Fibroblast of lung (primary cell): ENCODE measurements at regions not wholly inside any gene's neighbourhood (a gene's known extent, or its start where the extent isn't known, plus 50 kb on each side); places are given as distances from the start of the nearest gene placed in this dataset.

Source experiments
- DNase-seq, 2 donors: peaks; one replicate each; pipeline versions ENCODE4 v3.0.0 to v3.0.0-alpha.2; 2010; ENCODE audit warnings: low read depth in 2 of 2
- H2AFZ ChIP-seq: 2 replicates; pipeline ENCODE4 v1.5.1; 2012; ENCODE audit warnings: low read length, control low read depth, inconsistent platforms
- H3K27ac ChIP-seq: 2 replicates; pipeline ENCODE4 v1.5.1; 2011; ENCODE audit warnings: low read length, control low read depth; ENCODE audit not compliant: insufficient read depth
- H3K27me3 ChIP-seq: 2 replicates; pipeline ENCODE4 v1.5.1; 2011; ENCODE audit warnings: mild to moderate bottlenecking, low read length; ENCODE audit not compliant: control insufficient read depth, insufficient read depth
- H3K36me3 ChIP-seq: 2 replicates; pipeline ENCODE4 v1.5.1; 2011; ENCODE audit warnings: low read length; ENCODE audit not compliant: control insufficient read depth, insufficient read depth
- H3K4me1 ChIP-seq: 2 replicates; pipeline ENCODE4 v1.5.1; 2011; ENCODE audit warnings: low read length; ENCODE audit not compliant: control insufficient read depth, insufficient read depth; ENCODE audit errors: extremely low read depth
- H3K4me2 ChIP-seq: 2 replicates; pipeline ENCODE4 v1.5.1; 2011; ENCODE audit warnings: low read length, control low read depth; ENCODE audit not compliant: insufficient read depth; ENCODE audit errors: extremely low read depth
- H3K4me3 ChIP-seq, 4 experiments: fragments of 200-600 bp in 1 of 4; sonication (generic) in 1 of 4; replicated peaks in 1 of 4; 2 replicates each; pipeline ENCODE4 v1.5.1; 2011 to 2016; ENCODE audit warnings: low read length in 4 of 4, low read depth in 3 of 4, mild to moderate bottlenecking in 3 of 4, control low read depth in 2 of 4, inconsistent platforms in 1 of 4, mixed read lengths in 1 of 4; ENCODE audit not compliant: insufficient read depth in 1 of 4; ENCODE audit errors: control extremely low read depth in 1 of 4
- H3K79me2 ChIP-seq: 2 replicates; pipeline ENCODE4 v1.5.1; 2012; ENCODE audit warnings: mild to moderate bottlenecking, low read length, inconsistent platforms; ENCODE audit not compliant: control insufficient read depth, insufficient read depth
- H3K9ac ChIP-seq: 2 replicates; pipeline ENCODE4 v1.5.1; 2011; ENCODE audit warnings: mild to moderate bottlenecking, low read length, control low read depth; ENCODE audit not compliant: insufficient read depth
- H3K9me3 ChIP-seq: 2 replicates; pipeline ENCODE4 v1.5.1; 2012; ENCODE audit warnings: low read depth, low read length; ENCODE audit not compliant: control insufficient read depth, insufficient read depth
- H4K20me1 ChIP-seq: 2 replicates; pipeline ENCODE4 v1.5.1; 2011; ENCODE audit warnings: low read length; ENCODE audit not compliant: control insufficient read depth, insufficient read depth; ENCODE audit errors: extremely low read depth
- CTCF ChIP-seq, 2 donors: IDR thresholded peaks in 1 of 2; conservative IDR thresholded peaks in 1 of 2; 1 replicate in 1 of 2; 2 replicates in 1 of 2; pipeline ENCODE4 v1.5.1; 2011 to 2012; ENCODE audit warnings: low read length in 2 of 2, control low read depth in 1 of 2, inconsistent platforms in 1 of 2, low read depth in 1 of 2, mild to moderate bottlenecking in 1 of 2
- EZH2 ChIP-seq: IDR thresholded peaks from 2 replicates; pipeline ENCODE4 v1.5.1; 2012; ENCODE audit warnings: low read length, control low read depth, mild to moderate bottlenecking; ENCODE audit errors: missing control alignments

- H3K27ac ChIP-seq: no peak overlapping the region
- H3K4me2 ChIP-seq: no peak overlapping the region
- no peaks in the 10 kb centered on the region for H3K79me2 ChIP-seq
- H3K9me3 ChIP-seq: no peaks in the 10 kb centered on the region
- no peaks in the 10 kb centered on the region for H3K4me1 ChIP-seq
- no peaks in the 10 kb centered on the region for H3K27me3 ChIP-seq
- TF ChIP-seq EZH2: no peak
- no peak for TF ChIP-seq CTCF (conservative IDR thresholded peaks at IDR 0.05 in 1 of 2, IDR thresholded peaks at IDR 0.05 in 1 of 2; ENCODE audit: low read depth in 1 of 2, low read length in 2 of 2)
- H4K20me1 ChIP-seq: no peaks in the 10 kb centered on the region
- H3K36me3 ChIP-seq: no peaks in the 10 kb centered on the region
- DNase-seq: no peak
- no peak overlapping the region for H2AFZ ChIP-seq
- no peak overlapping the region for H3K4me3 ChIP-seq
- no peak overlapping the region for H3K9ac ChIP-seq
Observed at GRCh38 chr10:8498290-8498689, 443.8 kb downstream of the GATA3 start.

GRCh38 chr10:8498881-8499280 is 444.4 kb downstream of the GATA3 start:
- Histone ChIP-seq H3K79me2 (no peaks in the 10 kb centered on the region), H3K4me3 (no peak overlapping the region), H3K4me1 (no peaks in the 10 kb centered on the region), H3K9ac (no peak overlapping the region), H3K27ac (no peak overlapping the region), H3K36me3 (no peaks in the 10 kb centered on the region), H3K27me3 (no peaks in the 10 kb centered on the region), H3K9me3 (no peaks in the 10 kb centered on the region), H2AFZ (no peak overlapping the region), H4K20me1 (no peaks in the 10 kb centered on the region), H3K4me2 (no peak overlapping the region)
- no peak for TF ChIP-seq CTCF (conservative IDR thresholded peaks at IDR 0.05 in 1 of 2, IDR thresholded peaks at IDR 0.05 in 1 of 2; ENCODE audit: low read depth in 1 of 2, low read length in 2 of 2)
- TF ChIP-seq EZH2: no peak
- no peak for DNase-seq

- no peak overlapping the region for H3K27ac ChIP-seq
- H3K27me3 ChIP-seq: no peaks in the 10 kb centered on the region
- H3K36me3 ChIP-seq: no peaks in the 10 kb centered on the region
- no peak overlapping the region for H2AFZ ChIP-seq
- no peak overlapping the region for H3K4me2 ChIP-seq
- no peaks in the 10 kb centered on the region for H3K9me3 ChIP-seq
- no peak overlapping the region for H3K4me3 ChIP-seq
- TF ChIP-seq CTCF (conservative IDR thresholded peaks at IDR 0.05 in 1 of 2, IDR thresholded peaks at IDR 0.05 in 1 of 2; ENCODE audit: low read depth in 1 of 2, low read length in 2 of 2) (no peak), EZH2 (no peak)
- DNase-seq: no peak
- no peaks in the 10 kb centered on the region for H4K20me1 ChIP-seq
- no peaks in the 10 kb centered on the region for H3K4me1 ChIP-seq
- H3K9ac ChIP-seq: no peak overlapping the region
- no peaks in the 10 kb centered on the region for H3K79me2 ChIP-seq
Observed at GRCh38 chr10:8499312-8499711, 444.8 kb downstream of the GATA3 start.
